NAMALWA (cell line): ENCODE measurements at regions not wholly inside any gene's neighbourhood (a gene's known extent, or its start where the extent isn't known, plus 50 kb on each side); places are given as distances from the start of the nearest gene placed in this dataset.
"Not testable (repeated sequence)": the region's sequence is repeated elsewhere in the genome, so short reads cannot be mapped to it uniquely, and the experiment has no call there.

ENCODE experiments used
- DNase-seq: peaks from one replicate; pipeline ENCODE4 v3.0.0-alpha.2; 2015; ENCODE audit warnings: low spot score

DNA sequence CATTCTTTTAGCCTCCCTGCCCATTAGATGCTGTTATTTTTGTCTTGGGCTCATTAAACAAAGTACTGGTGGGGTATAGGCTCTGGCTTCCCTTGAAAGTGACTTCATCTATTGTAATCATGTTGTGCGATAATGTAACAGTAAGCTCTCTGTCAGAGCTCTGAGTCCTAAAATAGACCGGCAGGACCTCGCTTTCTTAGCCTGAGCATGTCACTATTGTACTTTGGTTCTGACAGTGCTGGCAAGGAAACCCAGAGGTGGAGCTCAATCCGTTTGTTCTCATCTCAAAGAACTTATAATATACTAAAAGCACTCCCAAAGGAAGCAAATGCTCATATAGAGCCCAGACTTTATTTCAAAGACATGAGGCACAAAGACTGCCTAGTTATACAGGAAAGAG is 339.1 kb upstream of the CCNH start:
- DNase-seq: no peak

DNA sequence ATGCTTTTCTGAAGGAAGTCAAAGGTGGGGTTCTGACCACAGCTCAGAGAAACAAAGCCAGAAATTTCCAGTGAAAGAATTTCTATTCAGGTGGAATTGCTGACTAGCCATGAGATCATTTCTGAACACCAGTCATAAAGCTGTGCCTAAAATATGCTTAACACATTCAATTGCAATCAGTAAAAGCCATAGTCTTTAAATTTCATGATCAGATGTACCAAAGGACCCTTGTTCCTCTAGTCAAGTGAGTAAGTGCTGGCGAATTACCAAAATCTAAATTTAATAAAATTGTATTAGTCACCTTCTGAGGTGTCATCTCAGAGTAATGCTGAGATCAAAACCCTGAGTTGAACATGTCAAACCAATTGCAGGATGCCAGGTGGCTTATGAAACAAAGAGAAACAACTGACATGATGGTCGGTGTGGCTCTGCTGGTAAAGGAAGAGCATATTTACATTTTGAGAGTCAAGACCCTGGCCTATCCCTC is 334.2 kb upstream of the CCNH start:
- no peak for DNase-seq

DNA sequence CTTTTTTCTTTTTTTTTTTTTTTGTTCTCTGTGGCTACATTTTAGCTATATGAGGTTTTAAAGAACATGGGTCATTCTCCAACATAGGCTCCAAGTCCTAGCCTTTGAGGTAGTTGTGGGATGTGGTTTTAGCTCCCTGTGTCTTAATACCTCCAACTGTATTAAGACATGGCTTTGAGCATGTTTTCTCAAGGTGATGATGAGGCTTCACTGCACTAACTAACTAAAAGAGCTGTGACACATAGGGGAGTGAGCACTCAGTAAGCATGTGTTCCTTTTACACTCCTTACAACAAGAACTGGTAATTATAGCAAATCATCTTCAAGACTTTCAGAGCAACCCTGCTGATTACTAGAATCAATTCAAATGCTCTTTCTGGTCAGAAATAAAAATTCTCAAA is 333.6 kb upstream of the CCNH start:
- no peak for DNase-seq

DNA sequence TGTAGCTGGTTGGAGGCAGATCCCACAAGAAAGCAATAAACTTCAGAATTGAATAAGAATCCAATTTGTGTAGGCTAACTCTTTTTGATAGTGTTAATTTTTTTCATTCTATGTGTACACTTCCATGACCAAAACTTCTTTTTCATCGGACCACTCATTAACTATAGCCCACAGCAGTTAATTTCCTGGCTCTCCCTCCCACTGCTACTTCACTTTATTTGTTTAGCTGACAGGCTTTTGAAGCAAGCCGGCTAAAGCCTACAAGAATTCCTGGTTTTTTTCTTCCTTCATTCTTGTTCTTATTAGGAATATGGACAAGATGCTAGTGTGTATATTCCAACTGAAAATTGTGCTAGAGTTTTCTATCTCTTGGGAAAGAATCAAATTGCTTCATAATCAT is 329.2 kb upstream of the CCNH start:
- no peak for DNase-seq

DNA sequence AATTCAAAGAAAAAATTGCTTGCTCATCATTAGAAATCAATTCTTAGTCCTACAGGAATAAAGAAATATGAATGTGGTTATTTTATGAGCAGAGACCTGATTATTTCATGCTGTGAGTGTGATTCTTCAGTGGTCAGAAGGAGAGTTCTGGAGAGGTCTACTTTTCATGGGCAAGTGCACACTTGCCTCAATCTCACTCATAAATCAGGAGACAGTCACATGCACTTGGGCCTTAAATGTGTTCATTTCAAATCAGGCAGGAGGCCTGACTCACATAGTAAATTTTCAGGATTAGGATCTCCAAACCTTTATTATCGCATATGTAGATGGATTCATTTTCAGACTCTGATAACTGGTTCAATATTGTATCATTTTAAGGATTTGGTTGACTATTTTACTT is 323.2 kb upstream of the CCNH start:
- DNase-seq: no peak

DNA sequence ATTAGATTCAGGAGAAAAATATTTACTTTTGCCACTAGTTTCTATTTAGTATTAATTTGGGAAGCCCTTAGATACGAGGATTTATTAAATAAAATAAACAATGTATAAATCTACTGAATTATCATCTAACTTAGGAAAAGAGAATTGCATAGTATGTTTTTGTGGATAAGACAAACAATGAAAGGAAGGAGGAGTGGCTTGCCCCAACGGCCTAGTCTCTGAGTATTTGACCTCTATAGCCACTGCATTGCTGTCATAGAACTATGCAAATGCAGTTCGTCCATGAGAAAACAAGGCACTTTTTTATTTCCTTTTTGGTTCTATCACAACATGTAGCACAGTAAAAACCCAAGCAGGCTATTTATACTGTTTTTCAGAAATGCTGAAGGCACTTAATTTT is 321.2 kb upstream of the CCNH start:
- no peak for DNase-seq

DNA sequence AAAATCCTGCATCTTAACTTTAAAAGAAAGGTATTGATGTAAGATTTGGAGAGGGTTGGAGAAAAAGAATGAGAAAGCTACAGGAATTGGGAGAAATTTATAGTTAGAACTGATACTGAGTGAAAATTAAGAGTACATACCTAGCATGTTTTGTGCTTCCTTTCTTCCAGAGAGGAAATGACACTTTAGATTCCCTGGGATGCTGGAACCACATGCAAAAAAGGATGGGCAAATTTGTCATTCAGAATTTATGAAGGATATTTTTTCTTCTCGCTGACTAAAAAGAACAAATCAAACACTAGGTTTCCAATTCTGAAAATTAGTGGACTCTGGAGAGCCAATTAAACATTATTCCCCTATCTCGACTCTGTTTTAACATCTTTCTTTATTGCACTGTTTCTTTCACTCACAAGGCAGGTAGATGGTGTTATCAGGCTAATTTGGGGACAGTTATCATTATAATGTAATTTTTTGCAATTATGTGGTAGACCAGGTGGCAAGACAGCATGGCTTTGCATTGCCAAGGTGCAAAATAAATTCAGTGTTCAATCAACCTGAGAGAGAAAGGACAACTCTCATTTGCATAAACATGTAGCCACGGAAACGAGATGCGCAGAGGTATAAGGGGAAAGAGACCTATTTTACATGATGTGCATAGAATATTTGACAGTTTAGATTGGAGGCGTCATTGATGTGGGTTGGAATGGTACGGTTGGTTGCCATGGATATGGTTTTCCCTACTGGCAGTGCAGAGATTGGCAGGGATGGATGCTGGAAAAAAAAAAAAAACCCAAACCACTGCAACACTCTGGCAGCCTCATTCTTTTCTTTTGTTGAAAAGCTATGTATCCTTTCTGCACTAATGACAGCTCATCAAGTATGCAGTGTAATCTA is 320.4 kb upstream of the CCNH start:
- no peak for DNase-seq

DNA sequence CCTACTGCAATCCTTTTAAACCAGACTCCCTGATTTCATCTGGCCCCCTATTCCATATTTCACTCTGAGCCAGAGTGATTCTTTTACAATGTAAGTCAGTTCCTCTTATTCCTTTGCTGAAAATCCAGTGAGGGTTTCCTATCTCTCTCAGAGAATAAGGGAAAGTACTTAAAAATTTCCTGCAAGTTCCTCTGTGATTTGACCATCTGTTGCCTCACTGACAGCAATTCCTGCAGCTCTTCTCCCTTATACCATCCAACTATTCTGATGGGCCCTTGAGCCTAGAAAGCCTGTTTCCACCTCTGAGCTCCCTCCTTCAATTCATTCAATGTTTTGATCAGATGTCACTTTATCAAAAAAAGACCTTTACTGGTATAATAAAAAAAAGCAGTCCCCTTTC is 317.1 kb upstream of the CCNH start:
- DNase-seq: no peak

DNA sequence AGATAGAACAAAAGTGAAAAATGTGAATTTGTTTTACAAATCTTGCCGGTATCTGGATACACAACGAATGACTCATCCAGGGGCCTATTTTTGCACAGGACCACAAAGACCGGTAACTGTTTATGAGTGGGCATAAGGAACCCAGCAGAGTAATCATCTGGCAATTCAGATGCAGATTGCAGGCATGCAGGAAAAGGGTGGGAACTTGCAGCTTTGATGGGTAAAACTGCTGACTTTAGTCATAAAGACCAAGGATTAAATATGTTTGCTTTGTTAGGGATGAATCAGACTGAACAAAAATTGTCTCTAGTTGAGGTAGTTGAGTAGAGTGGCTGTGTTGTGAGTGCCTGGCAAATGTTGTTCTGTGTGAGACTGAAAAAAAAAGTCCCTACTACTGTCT is 309.6 kb upstream of the CCNH start:
- no peak for DNase-seq

DNA sequence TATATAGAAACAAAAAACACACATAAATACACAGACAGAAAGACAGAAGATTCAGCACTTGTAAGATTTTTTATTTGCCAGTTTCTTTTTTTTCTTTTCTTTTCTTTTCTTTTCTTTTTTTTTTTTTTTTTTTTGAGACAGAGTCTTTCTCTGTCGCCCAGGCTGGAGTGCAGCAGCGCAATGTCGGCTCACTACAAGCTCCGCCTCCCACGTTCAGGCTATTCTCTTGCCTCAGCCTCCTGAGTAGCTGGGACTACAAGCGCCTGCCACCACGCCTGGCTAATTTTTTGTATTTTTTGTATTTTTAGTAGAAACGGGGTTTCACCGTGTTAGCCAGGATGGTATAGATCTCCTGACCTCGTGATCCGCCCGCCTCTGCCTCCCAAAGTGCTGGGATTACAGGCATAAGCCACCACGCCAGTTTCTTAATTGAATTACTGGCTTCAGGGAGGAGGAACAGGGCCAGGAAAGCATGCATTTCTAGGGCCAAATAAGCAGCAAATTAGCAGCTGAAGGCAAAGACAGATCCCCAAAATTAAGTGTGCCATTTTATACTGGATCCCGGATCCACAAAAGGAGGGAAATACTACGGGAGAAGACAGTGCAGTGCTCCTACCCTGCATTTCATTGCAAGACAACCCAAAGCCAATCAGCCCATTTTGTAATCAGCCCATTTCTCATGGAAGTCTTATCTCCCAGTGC is 305.6 kb upstream of the CCNH start:
- not testable (repeated sequence) for DNase-seq

DNA sequence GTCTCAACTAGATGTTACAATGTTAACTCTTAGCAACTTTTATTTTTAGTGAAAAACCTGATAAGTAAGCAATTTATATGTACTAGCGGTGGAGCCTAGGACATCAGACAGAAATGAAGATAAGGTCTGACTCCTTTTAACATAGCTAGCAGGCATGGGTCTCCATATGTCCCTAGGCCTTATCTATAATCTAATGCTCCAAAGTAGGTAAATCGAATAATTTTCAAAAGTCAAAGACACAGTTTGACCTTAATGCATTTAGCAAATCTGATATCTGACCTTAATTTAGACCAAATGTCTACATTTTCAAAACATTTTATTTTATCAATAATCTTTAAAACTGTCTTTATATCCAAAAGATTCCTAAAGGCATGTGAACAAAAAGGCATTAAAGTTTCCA is 305.0 kb upstream of the CCNH start:
- no peak for DNase-seq

DNA sequence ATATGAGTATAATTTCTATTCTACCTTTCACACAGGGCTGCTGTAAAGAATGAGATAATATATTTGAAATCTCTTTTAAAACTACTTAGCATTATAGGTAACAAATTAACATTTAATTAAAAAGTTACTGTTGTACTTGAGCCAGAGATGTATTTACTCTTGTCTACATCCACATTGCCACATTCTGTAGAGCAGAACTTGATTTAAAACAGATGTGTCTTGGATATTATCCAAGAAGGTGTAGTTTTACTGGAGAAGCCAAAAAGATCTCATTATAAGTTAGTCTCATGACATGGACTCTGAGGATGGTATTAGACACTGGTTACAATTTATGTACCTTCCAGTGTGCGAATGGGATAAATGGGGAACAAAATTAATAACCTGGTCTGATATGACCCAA is 293.1 kb upstream of the CCNH start:
- no peak for DNase-seq

DNA sequence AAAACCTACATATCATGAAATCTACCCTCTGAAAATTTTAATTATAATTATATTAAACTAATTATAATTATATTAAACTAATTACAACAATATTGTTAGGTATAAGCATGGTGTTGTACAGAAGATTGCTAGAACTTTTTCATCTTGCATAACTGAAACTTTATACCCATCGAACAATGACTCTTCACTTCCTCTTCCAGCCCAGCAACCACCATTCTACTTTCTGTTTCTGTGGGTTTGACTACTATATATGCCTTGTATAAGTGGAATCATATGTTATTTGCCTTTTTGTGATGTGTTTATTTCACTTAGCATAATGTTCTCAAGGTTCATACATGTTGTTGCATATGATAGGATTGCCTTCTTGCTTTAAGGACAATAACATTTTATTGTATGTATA is 274.2 kb upstream of the CCNH start:
- peak; percentile 22 for DNase-seq

DNA sequence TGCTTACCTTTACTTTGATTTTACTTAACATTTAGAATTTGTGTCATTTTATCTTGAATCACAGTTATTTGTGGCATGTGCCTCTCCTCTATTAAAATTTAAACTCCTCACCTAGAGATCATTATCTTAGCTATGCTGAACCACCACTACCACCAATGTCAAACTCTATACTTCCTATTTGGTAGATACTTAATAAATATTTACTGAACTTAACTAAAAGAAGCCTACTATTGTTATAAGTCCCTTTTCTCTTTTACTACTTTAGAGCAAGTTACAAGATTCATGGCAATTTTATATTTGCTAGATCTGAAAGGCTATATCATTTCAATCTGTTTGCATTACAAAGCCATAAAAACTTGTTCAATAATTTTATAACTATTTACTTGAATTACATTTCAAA is 273.3 kb upstream of the CCNH start:
- DNase-seq: no peak

DNA sequence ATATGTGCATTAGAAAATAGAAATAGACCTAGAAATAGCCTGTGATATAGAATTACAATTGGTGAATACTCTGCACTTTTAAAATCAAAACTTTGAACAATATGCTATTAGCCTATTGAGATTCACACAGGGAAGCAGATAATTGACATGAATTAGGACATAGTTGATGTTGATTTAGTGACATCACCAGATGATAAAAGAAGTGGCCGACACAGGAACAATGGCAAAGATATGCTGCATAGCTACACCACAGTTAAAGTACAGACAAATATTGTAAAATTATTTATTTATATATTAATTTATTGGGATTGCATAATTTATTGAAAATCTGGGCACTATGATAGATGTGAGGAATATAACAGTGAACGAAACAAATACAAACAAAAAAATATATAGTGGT is 261.5 kb upstream of the CCNH start:
- DNase-seq: no peak

DNA sequence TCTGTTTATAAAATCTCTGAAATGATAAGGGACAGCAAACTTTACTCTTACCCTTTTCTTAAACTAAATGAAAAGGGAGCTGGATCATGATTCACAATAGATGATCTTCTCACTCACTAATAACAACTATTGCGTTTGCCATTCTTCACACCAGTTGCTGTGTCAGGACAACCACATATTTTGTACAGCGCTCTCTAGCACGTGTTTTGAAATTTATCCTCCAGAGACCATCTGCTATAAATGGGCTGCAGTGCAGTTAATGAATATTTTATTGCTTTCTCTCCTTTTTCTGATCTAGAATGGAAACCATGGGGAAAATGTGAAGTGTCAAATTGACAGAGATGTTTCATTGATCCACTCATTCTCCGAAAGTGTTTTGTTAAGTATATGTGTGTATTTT is 258.4 kb upstream of the CCNH start:
- no peak for DNase-seq

DNA sequence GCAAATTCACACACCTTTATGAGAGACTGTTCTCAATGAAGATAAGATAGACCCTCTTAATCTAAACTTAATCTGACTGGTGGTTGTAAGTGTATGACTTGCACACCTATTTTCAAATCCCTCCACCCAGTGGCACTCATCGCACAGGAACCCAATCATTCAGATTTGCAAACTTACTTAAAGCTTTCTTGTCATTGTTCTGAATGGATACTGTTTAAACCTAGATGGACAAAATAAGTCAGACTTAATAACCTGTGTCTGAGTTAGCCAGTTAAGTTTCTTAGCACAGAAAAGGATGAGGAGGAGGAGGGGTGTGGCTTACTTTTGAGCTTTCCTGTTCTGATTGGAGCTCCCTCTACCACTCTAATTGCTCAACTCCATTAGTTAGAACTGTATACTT is 252.4 kb upstream of the CCNH start:
- DNase-seq: no peak

DNA sequence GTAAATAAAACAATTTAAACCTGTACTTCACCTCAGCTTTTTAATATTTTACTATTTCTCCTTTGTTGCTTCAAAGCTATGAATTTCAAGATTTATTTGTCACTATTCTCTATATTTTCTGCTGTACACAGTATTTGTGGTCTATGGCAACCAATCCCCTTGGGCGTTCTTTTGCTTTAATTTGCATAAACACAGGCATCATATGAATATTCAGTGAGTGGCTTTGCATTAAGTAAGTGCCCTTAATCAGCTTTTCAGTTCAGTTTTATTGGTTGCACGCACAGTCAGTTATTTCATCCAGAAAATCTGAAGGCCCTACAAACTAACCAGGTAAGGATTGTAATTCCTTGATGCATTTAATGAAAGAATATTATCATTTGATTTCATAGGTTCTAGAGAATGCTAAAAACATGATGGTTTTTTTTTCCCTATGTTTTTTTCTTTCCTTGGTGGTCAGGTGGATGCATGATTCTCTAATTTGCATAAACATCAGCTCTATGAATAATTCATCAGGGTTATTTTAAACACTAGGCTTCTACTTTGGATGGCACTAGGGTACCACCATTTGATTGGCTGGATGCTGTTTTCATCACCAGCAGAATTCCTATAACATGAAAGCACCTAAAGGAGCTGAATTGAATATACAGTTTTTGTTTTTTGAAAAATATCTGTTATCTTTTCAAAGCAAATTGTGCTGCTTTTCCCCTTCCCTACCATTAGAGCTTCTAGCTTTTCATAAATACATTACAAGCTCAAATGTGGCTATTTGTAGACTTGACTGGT is 249.2 kb upstream of the CCNH start:
- peak; percentile 34 for DNase-seq

DNA sequence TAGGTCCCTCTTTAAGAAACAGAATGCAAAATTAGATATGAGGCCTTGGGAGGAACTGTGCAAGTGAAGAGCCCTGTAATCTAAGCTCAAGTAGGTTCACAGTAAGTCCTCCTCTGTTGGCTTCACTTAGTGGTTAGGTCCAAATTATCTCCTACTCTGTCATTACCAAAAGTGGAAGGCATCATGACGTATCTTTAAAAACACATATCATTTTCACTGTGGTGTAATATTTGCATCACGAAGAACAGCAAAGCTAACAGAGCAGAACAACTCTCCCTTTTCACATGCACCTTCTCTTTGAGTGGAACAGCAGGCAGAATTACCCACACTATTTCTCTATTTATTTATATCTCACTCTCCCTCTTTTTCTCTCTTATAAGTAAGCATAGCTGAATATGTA is 240.5 kb upstream of the CCNH start:
- no peak for DNase-seq

DNA sequence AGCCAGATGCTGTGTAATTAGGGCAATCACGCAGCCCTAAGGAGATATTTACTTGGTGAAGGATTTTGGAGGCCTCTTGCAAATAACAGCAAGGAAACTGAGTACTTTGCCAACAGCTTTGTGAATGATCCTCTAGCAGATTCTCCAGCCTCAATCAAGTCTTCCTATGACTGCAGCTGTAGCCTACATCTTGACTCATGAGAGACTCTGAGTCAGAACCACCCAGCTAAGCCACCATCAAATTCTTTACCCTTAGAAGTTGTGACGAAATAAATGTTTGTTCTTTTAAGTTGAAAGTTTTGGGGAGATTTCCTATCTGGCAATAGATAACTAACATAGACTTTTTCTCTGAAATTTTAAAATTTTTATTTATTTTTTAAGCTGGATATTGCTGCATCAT is 237.6 kb upstream of the CCNH start:
- no peak for DNase-seq

DNA sequence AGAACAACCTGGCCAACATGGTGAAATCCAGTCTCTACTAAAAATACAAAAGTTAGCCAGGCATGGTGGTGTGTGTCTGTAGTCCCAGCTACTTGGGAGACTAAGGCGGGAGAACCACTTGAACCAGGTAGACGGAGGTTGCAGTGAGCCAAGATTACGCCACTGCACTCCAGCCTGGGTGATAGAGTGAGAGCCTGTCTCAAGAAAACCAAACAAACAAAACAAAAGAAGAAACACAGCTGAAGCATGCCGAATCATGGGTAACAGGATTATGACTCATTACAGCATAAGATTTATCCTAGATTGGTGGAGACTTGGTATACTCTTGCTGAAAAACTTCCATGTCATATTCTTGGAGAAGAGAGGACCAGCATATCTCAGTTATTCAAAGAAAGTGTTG is 236.7 kb upstream of the CCNH start:
- no peak for DNase-seq

DNA sequence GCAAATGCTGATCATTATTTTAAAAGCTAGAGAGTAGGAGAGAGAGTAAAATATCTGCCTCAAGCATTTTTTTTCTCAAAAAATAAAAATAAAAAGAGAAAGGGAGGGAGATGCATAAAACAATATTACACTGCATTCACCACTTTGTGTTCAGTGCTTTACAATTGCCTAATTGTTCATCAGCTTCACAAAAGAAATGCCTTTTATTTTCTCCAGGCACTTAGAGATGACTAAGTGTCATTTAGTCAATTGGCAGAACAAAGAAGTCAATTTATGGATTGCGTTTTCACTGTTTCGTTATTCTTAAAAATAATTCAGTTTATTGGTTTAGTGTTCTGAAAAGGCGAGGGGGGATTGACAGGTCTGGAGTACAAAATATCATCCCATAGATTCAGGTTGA is 232.5 kb upstream of the CCNH start:
- no peak for DNase-seq

DNA sequence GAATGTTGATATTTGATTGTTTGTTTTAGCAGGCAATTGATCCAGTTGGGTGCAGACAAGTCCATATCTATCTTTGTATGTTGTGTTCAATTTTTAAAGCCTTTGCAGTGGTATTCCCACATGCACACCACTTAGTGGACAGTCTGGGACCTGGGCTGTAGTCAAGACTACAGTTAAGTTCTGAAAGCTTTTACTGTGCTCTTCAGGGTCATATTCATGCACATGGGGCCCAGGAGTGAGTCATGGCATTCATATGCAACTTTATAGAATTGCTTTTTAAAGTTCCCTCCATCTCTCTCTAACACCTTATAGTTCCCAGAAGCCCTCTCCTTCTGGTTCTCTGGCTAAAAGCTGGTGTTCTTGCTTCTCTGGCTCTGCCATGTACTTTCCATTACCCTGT is 228.2 kb upstream of the CCNH start:
- no peak for DNase-seq
